NB4 (cell line): ENCODE measurements at regions not wholly inside any gene's neighbourhood (a gene's known extent, or its start where the extent isn't known, plus 50 kb on each side); places are given as distances from the start of the nearest gene placed in this dataset.

Source experiments
- DNase-seq: peaks from one replicate; pipeline ENCODE4 v3.0.0; 2010; ENCODE audit warnings: low read depth
- H3K4me3 ChIP-seq: one replicate; pipeline ENCODE4 v1.5.1; 2011; ENCODE audit warnings: mild to moderate bottlenecking, low read depth, low read length, moderate library complexity
- CTCF ChIP-seq: IDR thresholded peaks from one replicate; pipeline ENCODE4 v1.5.1; 2012; ENCODE audit warnings: low read depth, low read length
- MAX ChIP-seq: IDR thresholded peaks from 2 replicates; pipeline ENCODE4 v1.6.1; 2011; ENCODE audit warnings: low read depth, low read length
- MYC ChIP-seq: IDR thresholded peaks from 2 replicates; pipeline ENCODE4 v1.6.1; 2011; ENCODE audit warnings: low read depth, low read length
- POLR2A ChIP-seq: IDR thresholded peaks from 2 replicates; pipeline ENCODE4 v1.6.1; 2011; ENCODE audit warnings: mild to moderate bottlenecking; ENCODE audit not compliant: insufficient read length; ENCODE audit errors: extremely low read depth

- H3K4me3 ChIP-seq: no peak overlapping the region
Observed at GRCh38 chr12:113651662-113652061, 180.0 kb upstream of the LHX5 start.

GRCh38 chr12:113650476-113650875 lies 178.8 kb upstream of the LHX5 start:
- TF ChIP-seq MYC (no peak), POLR2A (no peak), CTCF (no peak), MAX (no peak)
- H3K4me3 ChIP-seq: no peak overlapping the region
- DNase-seq: no peak

More at GRCh38 chr12:113651662-113652061, 180.0 kb upstream of the LHX5 start:
- DNase-seq: no peak
- TF ChIP-seq MAX: no peak
- TF ChIP-seq MYC: no peak
- TF ChIP-seq CTCF: no peak
- no peak for TF ChIP-seq POLR2A

GRCh38 chr12:113649256-113649830 lies 177.7 kb upstream of the LHX5 start:
- H3K4me3 ChIP-seq: no peak overlapping the region
- TF ChIP-seq MYC: no peak
- DNase-seq: no peak

- TF ChIP-seq MAX (no peak), POLR2A (no peak), MYC (no peak), CTCF (peak; percentile 65)
- DNase-seq: peak; percentile 43
Observed at GRCh38 chr12:113647048-113647447, 175.4 kb upstream of the LHX5 start.

GRCh38 chr12:113645603-113646002 lies 173.9 kb upstream of the LHX5 start:
- DNase-seq: no peak
- H3K4me3 ChIP-seq: no peak overlapping the region
- no peak for TF ChIP-seq MAX
- no peak for TF ChIP-seq POLR2A
- TF ChIP-seq CTCF: no peak
- TF ChIP-seq MYC: no peak

More at GRCh38 chr12:113647048-113647447, 175.4 kb upstream of the LHX5 start:
- H3K4me3 ChIP-seq: no peak overlapping the region

- DNase-seq: no peak
- TF ChIP-seq CTCF (no peak), MYC (no peak), MAX (no peak), POLR2A (no peak)
- H3K4me3 ChIP-seq: no peak overlapping the region
Observed at GRCh38 chr12:113645183-113645582, 173.5 kb upstream of the LHX5 start.
